Colonic mucosa (tissue), 4 donors: ENCODE measurements at regions not wholly inside any gene's neighbourhood (a gene's known extent, or its start where the extent isn't known, plus 50 kb on each side); places are given as distances from the start of the nearest gene placed in this dataset.

Experiments used
- DNase-seq: peaks from one replicate; pipeline ENCODE4 v3.0.0-alpha.2; 2020
- H3K27ac ChIP-seq: fragments of 200-600 bp; one replicate; pipeline ENCODE4 v1.8.0; 2021
- H3K27me3 ChIP-seq: fragments of 200-600 bp; one replicate; pipeline ENCODE4 v1.8.0; 2021
- H3K36me3 ChIP-seq: fragments of 200-600 bp; one replicate; pipeline ENCODE4 v1.8.0; 2021
- H3K4me1 ChIP-seq: fragments of 200-600 bp; one replicate; pipeline ENCODE4 v1.8.0; 2021; ENCODE audit warnings: mild to moderate bottlenecking
- H3K4me3 ChIP-seq: fragments of 200-600 bp; one replicate; pipeline ENCODE4 v1.8.0; 2021
- H3K9ac ChIP-seq, 2 donors: one replicate each; pipeline ENCODE4 v1.7.0; 2013; ENCODE audit warnings: control low read depth in 2 of 2, low read depth in 2 of 2, low read length in 2 of 2
- H3K9me3 ChIP-seq: fragments of 200-600 bp; one replicate; pipeline ENCODE4 v1.8.0; 2021
- CTCF ChIP-seq: fragments of 200-600 bp; IDR thresholded peaks from one replicate; pipeline ENCODE4 v1.8.0; 2022; ENCODE audit warnings: antibody characterized with exemption, mild to moderate bottlenecking
- intact Hi-C: fragments of 100-400 bp; cut with DNase I; formaldehyde crosslinking; loops from one replicate; pipeline ENCODE4 v1.14.1; 2022
- donor health status: healthy.
- donor health status: DM: no; HTN: no; CAD: no.
- donor health status: DM: no; HTN: no; CAD: no.

- H3K27ac ChIP-seq = no peak overlapping the region
- H3K36me3 ChIP-seq = no peaks in the 10 kb centered on the region
- H3K27me3 ChIP-seq = no peaks in the 10 kb centered on the region
- no peak overlapping the region for H3K9ac ChIP-seq
- H3K9me3 ChIP-seq = no peaks in the 10 kb centered on the region
- H3K4me3 ChIP-seq = no peak overlapping the region
- intact Hi-C loops = no loop called here
- H3K4me1 ChIP-seq = no peaks in the 10 kb centered on the region
- TF ChIP-seq CTCF = no peak
- no peak for DNase-seq
Observed at GRCh38 chr4:162706051-162706450, 460.6 kb downstream of the NAF1 start.

- H3K9me3 ChIP-seq = no peaks in the 10 kb centered on the region
- H3K27ac ChIP-seq = no peak overlapping the region
- no peak for TF ChIP-seq CTCF
- no peak overlapping the region for H3K4me3 ChIP-seq
- no peaks in the 10 kb centered on the region for H3K36me3 ChIP-seq
- H3K4me1 ChIP-seq = no peaks in the 10 kb centered on the region
- intact Hi-C loops = no loop called here
- no peak for DNase-seq
- H3K9ac ChIP-seq = no peak overlapping the region
- no peaks in the 10 kb centered on the region for H3K27me3 ChIP-seq
Observed at GRCh38 chr4:162705130-162705803, 461.4 kb downstream of the NAF1 start.

- Histone ChIP-seq H3K36me3 (no peaks in the 10 kb centered on the region), H3K27me3 (no peaks in the 10 kb centered on the region), H3K27ac (no peak overlapping the region), H3K4me1 (no peaks in the 10 kb centered on the region), H3K9ac (no peak overlapping the region), H3K4me3 (no peak overlapping the region), H3K9me3 (no peaks in the 10 kb centered on the region)
- no peak for DNase-seq
- intact Hi-C loops = no loop called here
- TF ChIP-seq CTCF = no peak
Observed at GRCh38 chr4:162700815-162701361, 465.8 kb downstream of the NAF1 start.

GRCh38 chr4:162700358-162700757 lies 466.3 kb downstream of the NAF1 start:
- H3K9me3 ChIP-seq = no peaks in the 10 kb centered on the region
- intact Hi-C loops = no loop called here
- no peak overlapping the region for H3K9ac ChIP-seq
- no peak overlapping the region for H3K27ac ChIP-seq
- H3K27me3 ChIP-seq = no peaks in the 10 kb centered on the region
- no peak for DNase-seq
- TF ChIP-seq CTCF = no peak
- H3K36me3 ChIP-seq = no peaks in the 10 kb centered on the region
- H3K4me1 ChIP-seq = no peaks in the 10 kb centered on the region
- H3K4me3 ChIP-seq = no peak overlapping the region

GRCh38 chr4:162699629-162700028 lies 467.1 kb downstream of the NAF1 start:
- intact Hi-C loops = no loop called here

More at GRCh38 chr4:162699629-162700028, 467.1 kb downstream of the NAF1 start:
- H3K36me3 ChIP-seq = no peaks in the 10 kb centered on the region
- H3K27ac ChIP-seq = no peak overlapping the region
- H3K9ac ChIP-seq = no peak overlapping the region
- no peaks in the 10 kb centered on the region for H3K27me3 ChIP-seq
- H3K4me3 ChIP-seq = no peak overlapping the region
- no peaks in the 10 kb centered on the region for H3K4me1 ChIP-seq
- no peak for DNase-seq
- no peak for TF ChIP-seq CTCF
- no peaks in the 10 kb centered on the region for H3K9me3 ChIP-seq
